IPS-15b (cell line): ENCODE measurements at regions not wholly inside any gene's neighbourhood (a gene's known extent, or its start where the extent isn't known, plus 50 kb on each side); places are given as distances from the start of the nearest gene placed in this dataset.

ENCODE experiments used
- H3K27me3 ChIP-seq: one replicate; pipeline ENCODE4 v1.6.1; 2013; ENCODE audit warnings: low read length; ENCODE audit not compliant: control insufficient read depth, insufficient read depth
- H3K36me3 ChIP-seq: one replicate; pipeline ENCODE4 v1.6.1; 2013; ENCODE audit warnings: low read length; ENCODE audit not compliant: control insufficient read depth, insufficient read depth
- H3K4me1 ChIP-seq: one replicate; pipeline ENCODE4 v1.6.1; 2013; ENCODE audit warnings: mild to moderate bottlenecking, low read length; ENCODE audit not compliant: control insufficient read depth, insufficient read depth
- H3K4me3 ChIP-seq: one replicate; pipeline ENCODE4 v1.5.1; 2013; ENCODE audit warnings: low read depth, low read length
- H3K9ac ChIP-seq: one replicate; pipeline ENCODE4 v1.6.1; 2013; ENCODE audit warnings: low read depth, mild to moderate bottlenecking, low read length
- H3K9me3 ChIP-seq: one replicate; pipeline ENCODE4 v1.6.1; 2013; ENCODE audit warnings: mild to moderate bottlenecking, low read length; ENCODE audit not compliant: control insufficient read depth, insufficient read depth

DNA sequence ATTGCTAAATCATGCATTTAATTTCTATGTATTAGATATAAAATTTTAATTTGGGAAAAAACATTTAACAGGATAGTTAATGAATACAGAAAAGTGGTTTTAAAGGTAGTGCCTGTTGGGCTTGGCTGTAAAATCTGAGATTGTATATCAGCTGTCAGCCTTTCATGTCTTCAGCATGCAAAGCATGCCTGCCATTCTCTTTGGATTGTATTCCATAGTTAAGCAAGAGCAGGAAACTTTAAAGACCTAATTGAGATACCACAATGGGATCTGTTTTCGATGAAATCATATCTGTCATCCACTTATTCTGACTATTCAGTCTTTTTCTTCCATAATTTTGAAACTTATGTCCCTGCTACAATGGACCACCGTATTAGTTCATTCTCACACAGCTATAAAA, 451.0 kb upstream of the DDI1 start:
- Histone ChIP-seq H3K27me3 (no peaks in the 10 kb centered on the region), H3K4me3 (no peak overlapping the region), H3K9me3 (no peaks in the 10 kb centered on the region), H3K36me3 (no peaks in the 10 kb centered on the region), H3K9ac (no peak overlapping the region), H3K4me1 (peaks cover 2% of the 10 kb centered on the region)

DNA sequence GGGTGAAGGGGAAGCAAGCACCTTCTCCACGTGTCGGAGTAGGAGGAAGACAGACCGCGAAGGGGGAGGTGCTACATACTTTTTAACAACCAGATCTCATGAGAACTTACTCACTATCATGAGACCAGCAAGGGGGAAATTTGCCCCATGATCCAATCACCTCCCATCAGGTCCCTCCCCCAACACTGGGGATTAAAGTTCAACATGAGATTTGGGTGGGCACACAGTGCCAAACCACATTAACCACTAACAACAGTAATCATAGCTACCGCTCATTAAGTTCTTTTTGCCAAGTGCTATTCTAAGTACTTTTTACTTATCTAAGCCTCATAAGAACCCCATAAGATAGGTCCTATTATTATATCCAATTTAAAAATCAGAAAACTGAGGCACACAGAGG, 450.5 kb upstream of the DDI1 start:
- Histone ChIP-seq H3K4me3 (no peak overlapping the region), H3K27me3 (no peaks in the 10 kb centered on the region), H3K36me3 (no peaks in the 10 kb centered on the region), H3K9me3 (no peaks in the 10 kb centered on the region), H3K4me1 (peaks cover 2% of the 10 kb centered on the region), H3K9ac (no peak overlapping the region)

DNA sequence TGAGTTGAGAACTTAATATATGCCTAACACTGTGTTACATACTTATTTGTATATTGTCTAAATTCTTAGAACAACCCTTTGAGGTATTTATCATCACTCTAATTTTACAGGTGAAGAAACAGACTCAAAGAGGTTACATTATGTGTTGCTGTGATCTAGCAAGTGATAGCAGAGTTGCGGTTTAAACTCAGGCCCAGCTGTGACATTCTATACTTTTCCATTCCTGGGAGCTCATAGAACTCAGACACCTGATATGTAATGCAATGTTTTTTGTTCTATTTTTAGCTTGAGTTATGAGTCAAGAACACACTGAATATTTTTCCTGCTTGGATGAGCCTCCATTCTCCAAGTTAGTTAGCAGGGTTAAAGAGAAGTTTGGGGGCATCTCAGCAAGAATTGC, 449.7 kb upstream of the DDI1 start:
- Histone ChIP-seq H3K9ac (no peak overlapping the region), H3K4me3 (no peak overlapping the region), H3K27me3 (no peaks in the 10 kb centered on the region), H3K9me3 (no peaks in the 10 kb centered on the region), H3K36me3 (no peaks in the 10 kb centered on the region), H3K4me1 (peaks cover 2% of the 10 kb centered on the region)

DNA sequence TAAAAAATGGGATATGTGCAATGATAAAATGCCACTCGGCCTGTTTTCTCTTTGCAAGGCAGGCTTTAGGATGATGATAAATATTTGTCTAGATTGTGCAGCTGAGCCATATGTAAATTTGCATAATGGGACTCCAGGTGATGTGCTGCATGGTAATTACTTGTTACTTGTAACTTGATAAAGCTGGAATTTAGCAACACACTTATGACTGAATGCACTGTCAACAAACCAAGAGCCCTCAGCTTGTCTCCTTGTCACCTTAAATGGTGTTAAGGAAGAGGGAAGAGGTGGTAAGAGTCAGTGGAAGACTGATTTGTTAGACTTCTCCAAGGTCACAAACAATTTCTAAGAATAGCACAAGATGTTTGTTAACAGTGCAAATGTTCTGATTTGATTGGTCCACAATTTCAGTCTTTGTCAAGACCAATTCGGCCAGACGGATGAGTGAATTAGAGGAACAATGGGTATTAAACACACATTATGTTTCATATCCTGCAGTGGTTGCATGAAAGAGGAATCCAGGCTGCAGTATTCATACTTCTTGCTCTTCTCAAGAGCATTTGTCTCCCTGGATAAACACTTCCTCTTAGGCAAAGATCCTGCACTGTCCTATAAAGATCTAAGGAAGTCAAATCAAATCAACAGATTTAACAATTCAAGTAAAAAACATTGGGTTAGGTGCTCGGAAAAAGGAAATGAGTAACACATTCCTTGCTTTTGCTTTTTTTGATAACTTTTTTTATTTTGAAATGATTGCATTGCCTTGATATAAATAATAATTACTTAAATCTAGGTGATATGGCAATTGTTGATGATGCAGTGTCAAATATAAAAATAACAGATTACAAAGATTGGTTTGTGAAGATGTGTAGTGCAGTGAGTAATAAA, 448.3 kb upstream of the DDI1 start:
- no peaks in the 10 kb centered on the region for H3K9me3 ChIP-seq
- no peaks in the 10 kb centered on the region for H3K27me3 ChIP-seq
- peaks cover 2% of the 10 kb centered on the region for H3K4me1 ChIP-seq
- no peaks in the 10 kb centered on the region for H3K36me3 ChIP-seq
- no peak overlapping the region for H3K9ac ChIP-seq
- H3K4me3 ChIP-seq, result no peak overlapping the region

DNA sequence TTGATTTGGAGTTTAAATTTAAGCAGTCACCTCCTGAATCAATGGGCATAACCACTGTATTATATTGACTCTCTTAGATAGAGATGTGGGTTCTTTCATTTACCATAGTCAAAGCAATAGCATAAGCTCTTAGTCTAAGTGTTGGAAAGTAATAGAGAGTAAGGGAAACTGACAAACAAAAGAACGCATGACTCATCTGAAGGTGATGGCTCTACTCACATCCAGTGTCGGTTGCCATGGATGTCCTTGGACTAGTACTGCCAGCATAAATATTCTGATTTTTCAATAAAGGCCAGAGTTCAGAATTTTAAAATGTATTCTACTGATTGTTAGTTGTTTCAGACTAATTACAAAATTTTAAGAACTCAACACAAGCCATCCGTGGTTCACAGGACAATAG, 444.9 kb upstream of the DDI1 start:
- H3K9ac ChIP-seq, result no peak overlapping the region
- H3K27me3 ChIP-seq, result no peaks in the 10 kb centered on the region
- no peaks in the 10 kb centered on the region for H3K36me3 ChIP-seq
- H3K4me1 ChIP-seq, result no peaks in the 10 kb centered on the region
- no peaks in the 10 kb centered on the region for H3K9me3 ChIP-seq
- H3K4me3 ChIP-seq, result no peak overlapping the region

DNA sequence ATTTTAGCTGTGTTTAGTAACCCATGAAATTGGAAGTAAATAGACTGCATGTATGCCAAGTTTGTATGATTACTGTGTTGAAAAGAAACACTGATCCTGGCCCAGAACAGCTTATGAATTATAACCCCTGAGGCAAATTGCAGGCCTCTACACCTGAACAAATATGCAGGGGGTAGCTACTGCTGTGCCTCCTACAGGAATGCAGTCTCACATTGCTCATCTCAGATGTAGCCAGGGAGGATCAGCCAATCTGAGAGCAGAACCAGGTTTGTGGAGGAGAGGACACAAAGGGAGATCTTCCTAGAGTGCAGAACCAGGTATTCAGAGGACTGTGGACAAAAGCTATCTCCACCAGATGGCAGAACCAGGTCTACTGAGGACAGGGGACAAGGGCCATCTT, 442.2 kb upstream of the DDI1 start:
- Histone ChIP-seq H3K27me3 (no peaks in the 10 kb centered on the region), H3K4me1 (no peaks in the 10 kb centered on the region), H3K9me3 (no peaks in the 10 kb centered on the region), H3K4me3 (no peak overlapping the region), H3K36me3 (no peaks in the 10 kb centered on the region), H3K9ac (no peak overlapping the region)

DNA sequence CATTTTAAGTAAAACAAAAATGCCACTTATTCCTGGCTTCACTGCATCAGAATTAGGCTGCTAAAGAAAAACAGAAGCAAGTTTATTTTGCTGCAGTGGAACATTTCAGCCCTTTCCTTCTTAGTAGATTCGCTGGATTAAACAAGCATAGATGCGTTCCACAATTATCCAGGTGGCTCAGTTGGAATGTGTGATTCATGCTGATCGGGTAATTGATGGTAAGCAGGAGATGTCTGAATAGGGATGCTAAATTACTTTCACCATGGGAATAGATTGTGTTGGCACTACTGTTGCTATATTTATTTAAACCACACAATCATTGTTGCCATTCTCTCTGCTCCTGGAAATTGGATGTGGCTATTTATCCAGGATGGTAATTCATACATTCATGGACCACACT, 440.1 kb upstream of the DDI1 start:
- H3K27me3 ChIP-seq, result no peaks in the 10 kb centered on the region
- H3K9me3 ChIP-seq, result no peaks in the 10 kb centered on the region
- H3K9ac ChIP-seq, result no peak overlapping the region
- H3K4me1 ChIP-seq, result no peaks in the 10 kb centered on the region
- no peak overlapping the region for H3K4me3 ChIP-seq
- no peaks in the 10 kb centered on the region for H3K36me3 ChIP-seq

DNA sequence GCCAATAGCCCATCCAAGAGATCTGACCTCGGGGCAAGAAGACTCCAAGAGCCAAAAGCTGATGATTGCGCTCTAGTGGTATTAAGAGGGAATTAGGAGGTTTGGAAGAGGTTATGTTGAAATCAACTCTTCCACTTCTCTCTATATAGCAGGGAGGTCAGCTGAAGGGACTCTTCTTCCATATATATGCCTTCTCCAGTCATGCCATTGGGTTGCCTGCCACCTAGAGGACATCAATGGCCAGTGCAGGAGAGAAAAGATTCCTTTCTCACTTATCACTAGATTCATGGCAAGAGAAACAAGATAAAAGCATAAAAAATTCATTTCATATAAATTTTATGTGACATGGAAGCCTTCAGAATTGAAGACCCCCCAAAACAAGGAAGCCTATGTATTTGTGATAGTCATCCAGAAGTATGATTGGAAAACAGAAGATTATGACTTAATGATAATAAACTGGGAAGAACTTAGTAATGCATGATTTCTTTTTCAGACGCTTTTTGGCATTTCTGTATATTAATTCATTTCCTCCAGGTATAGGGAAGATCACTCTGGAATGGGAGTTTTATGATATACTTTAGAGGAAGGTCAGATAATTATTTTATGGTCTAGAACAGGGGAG, 435.1 kb upstream of the DDI1 start:
- Histone ChIP-seq H3K9ac (no peak overlapping the region), H3K9me3 (no peaks in the 10 kb centered on the region), H3K4me3 (no peak overlapping the region), H3K4me1 (no peaks in the 10 kb centered on the region), H3K36me3 (no peaks in the 10 kb centered on the region), H3K27me3 (no peaks in the 10 kb centered on the region)

DNA sequence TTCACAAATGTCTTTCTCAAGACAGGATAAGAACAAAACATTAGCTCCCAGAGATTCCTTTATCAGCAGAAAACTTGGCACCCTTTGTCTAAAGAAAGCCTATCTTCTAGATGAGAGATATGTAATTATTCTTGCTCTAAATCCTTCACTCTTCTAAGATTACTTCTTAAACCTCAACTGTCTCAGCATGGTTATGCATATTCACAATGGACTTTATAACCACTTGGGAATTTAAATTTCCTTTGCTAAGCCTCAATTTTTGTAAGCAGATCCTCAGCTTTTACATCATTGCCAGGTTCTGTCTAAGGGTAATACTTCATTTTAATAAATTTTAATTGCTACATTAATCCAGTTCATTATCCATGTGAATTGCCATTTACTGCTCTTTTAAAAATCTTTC, 433.6 kb upstream of the DDI1 start:
- Histone ChIP-seq H3K9ac (no peak overlapping the region), H3K4me3 (no peak overlapping the region), H3K9me3 (no peaks in the 10 kb centered on the region), H3K27me3 (no peaks in the 10 kb centered on the region), H3K36me3 (no peaks in the 10 kb centered on the region), H3K4me1 (no peaks in the 10 kb centered on the region)

DNA sequence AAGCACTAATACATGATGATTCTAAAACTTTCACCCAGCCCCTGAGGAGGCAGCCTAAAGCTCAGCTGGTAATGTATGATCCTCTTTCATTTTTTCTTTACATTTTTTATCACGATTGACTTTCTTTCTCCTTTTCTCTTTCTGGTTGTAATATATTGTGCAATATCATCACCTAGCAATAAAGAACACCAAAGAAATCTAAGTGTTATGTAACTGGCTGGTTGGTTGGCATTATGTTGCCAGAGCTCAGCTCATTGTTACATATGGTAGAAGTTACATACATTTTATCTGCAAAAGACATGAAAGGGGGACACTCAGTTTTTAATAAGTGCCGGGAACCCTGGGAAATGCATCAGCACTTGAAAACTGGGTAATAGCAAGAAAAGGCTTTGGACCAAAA, 432.1 kb upstream of the DDI1 start:
- no peak overlapping the region for H3K9ac ChIP-seq
- H3K27me3 ChIP-seq, result no peaks in the 10 kb centered on the region
- H3K4me3 ChIP-seq, result no peak overlapping the region

DNA sequence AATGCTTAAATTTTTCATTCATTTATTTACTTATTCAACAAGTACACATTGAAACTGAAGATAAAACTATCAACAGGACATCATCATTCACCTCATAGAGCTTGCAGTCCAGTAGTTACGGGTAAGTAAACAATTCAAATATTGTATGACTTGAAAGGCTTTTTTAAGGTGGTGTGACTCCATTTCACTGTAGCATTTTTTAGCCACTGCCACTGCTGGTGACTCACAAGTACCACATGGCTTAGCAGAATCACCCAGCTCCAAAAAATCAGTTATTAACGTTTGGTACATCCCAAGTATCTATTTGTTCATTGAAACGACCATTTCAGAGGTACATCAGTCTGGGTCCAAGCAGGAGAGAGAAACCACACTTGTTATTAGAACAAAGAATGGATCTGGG, 427.9 kb upstream of the DDI1 start:
- Histone ChIP-seq H3K27me3 (no peaks in the 10 kb centered on the region), H3K36me3 (no peaks in the 10 kb centered on the region), H3K4me1 (no peaks in the 10 kb centered on the region), H3K9ac (no peak overlapping the region), H3K9me3 (no peaks in the 10 kb centered on the region), H3K4me3 (no peak overlapping the region)

More for the DNA sequence above, 432.1 kb upstream of the DDI1 start:
- no peaks in the 10 kb centered on the region for H3K9me3 ChIP-seq
- H3K36me3 ChIP-seq, result no peaks in the 10 kb centered on the region
- H3K4me1 ChIP-seq, result no peaks in the 10 kb centered on the region
